ENCODE measurements at regions not wholly inside any gene's neighbourhood (a gene's known extent, or its start where the extent isn't known, plus 50 kb on each side); places are given as distances from the start of the nearest gene placed in this dataset.

- TF ChIP-seq CTCF (conservative IDR thresholded peaks at IDR 0.05 in 1 of 2, IDR thresholded peaks at IDR 0.05 in 1 of 2; ENCODE audit: low read depth in 1 of 2, low read length in 2 of 2) (no peak), EZH2 (IDR thresholded peaks at IDR 0.05; ENCODE audit: low read length, missing control alignments) (no peak)
Measured at GRCh38 chr2:13040043-13040442, 323.3 kb downstream of the TRIB2 start.
